Thyroid gland (tissue), 4 donors: ENCODE measurements at regions not wholly inside any gene's neighbourhood (a gene's known extent, or its start where the extent isn't known, plus 50 kb on each side); places are given as distances from the start of the nearest gene placed in this dataset.

Experiments used
- DNase-seq, 2 donors: peaks; one replicate each; pipeline ENCODE4 v3.0.0-alpha.2; 2019
- H3K27ac ChIP-seq, 3 donors: fragments of 200-600 bp; sonication (generic); 1 replicate in 2 of 3; 2 replicates in 1 of 3; pipeline ENCODE4 v1.5.1; 2016 to 2019; ENCODE audit warnings: mild to moderate bottlenecking in 1 of 3, moderate library complexity in 1 of 3
- H3K27me3 ChIP-seq: fragments of 200-600 bp; sonication (generic); one replicate; pipeline ENCODE4 v1.5.1; 2019
- H3K36me3 ChIP-seq, 2 donors: fragments of 200-600 bp; sonication (generic); one replicate each; pipeline ENCODE4 v1.5.1; 2016 to 2019
- H3K4me1 ChIP-seq, 2 donors: fragments of 200-600 bp; sonication (generic); one replicate each; pipeline ENCODE4 v1.5.1; 2017 to 2019
- H3K4me3 ChIP-seq, 3 donors: fragments of 200-600 bp; sonication (generic); replicated peaks in 1 of 3; 1 replicate in 2 of 3; 2 replicates in 1 of 3; pipeline ENCODE4 v1.5.1; 2016; ENCODE audit warnings: mild to moderate bottlenecking in 1 of 3
- H3K9me3 ChIP-seq: fragments of 200-600 bp; sonication (generic); one replicate; pipeline ENCODE4 v1.5.1; 2017
- POLR2A ChIP-seq, 2 donors: fragments of 450-650 bp; IDR thresholded peaks; one replicate each; pipeline ENCODE4 v1.6.1; 2017; ENCODE audit warnings: antibody characterized with exemption in 2 of 2, mild to moderate bottlenecking in 2 of 2, moderate library complexity in 1 of 2
- WGBS, 2 donors: methylation state at CpG; one replicate each; pipeline ENCODE4 v1.1.5; 2017; 5-methylcytosine and 5-hydroxymethylcytosine counted together
- intact Hi-C: fragments of 100-400 bp; cut with DNase I; formaldehyde crosslinking; loops from one replicate; pipeline ENCODE4 v1.15.1; 2023
- TF ChIP-seq, protein P1 (sequence below), 6 experiments: fragments of 200-600 bp in 3 of 6; fragments of 450-650 bp in 3 of 6; sonication (generic) in 3 of 6; IDR thresholded peaks; one replicate each; pipeline ENCODE4 v1.5.1; 2016 to 2019; ENCODE audit warnings: antibody characterized with exemption in 6 of 6, mild to moderate bottlenecking in 2 of 6, inconsistent platforms in 1 of 6, moderate library complexity in 1 of 6

DNA sequence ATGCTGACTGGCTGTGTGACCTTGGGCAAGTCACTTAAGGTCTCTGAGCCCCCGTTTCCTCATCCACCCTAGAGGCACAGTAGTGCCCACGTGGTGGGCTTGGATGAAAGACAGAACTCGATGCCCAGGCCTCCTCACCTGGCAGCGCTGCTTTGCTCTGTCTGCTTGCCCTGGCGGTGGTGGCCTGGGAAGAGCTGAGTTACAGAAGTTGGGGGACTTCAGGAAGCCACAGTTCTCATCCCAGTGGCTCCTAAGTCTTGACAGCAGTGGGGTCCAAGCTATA is 171.5 kb upstream of the IER5L start:
- TF ChIP-seq POLR2A (IDR thresholded peaks at IDR 0.05) = no peak
- TF ChIP-seq, protein P1, sequence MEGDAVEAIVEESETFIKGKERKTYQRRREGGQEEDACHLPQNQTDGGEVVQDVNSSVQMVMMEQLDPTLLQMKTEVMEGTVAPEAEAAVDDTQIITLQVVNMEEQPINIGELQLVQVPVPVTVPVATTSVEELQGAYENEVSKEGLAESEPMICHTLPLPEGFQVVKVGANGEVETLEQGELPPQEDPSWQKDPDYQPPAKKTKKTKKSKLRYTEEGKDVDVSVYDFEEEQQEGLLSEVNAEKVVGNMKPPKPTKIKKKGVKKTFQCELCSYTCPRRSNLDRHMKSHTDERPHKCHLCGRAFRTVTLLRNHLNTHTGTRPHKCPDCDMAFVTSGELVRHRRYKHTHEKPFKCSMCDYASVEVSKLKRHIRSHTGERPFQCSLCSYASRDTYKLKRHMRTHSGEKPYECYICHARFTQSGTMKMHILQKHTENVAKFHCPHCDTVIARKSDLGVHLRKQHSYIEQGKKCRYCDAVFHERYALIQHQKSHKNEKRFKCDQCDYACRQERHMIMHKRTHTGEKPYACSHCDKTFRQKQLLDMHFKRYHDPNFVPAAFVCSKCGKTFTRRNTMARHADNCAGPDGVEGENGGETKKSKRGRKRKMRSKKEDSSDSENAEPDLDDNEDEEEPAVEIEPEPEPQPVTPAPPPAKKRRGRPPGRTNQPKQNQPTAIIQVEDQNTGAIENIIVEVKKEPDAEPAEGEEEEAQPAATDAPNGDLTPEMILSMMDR (IDR thresholded peaks at IDR 0.05) = no peak
- Histone ChIP-seq H3K4me3 (no peak overlapping the region), H3K9me3 (no peaks in the 10 kb centered on the region), H3K4me1 (peaks cover 12 to 28% of the 10 kb centered on the region in 2 donors), H3K36me3 (no peaks in the 10 kb centered on the region), H3K27me3 (peaks cover 7% of the 10 kb centered on the region), H3K27ac (no peak overlapping the region)
- intact Hi-C loops = loop anchor here (5.0 kb wide), 1 partner anchor 48 kb away; no protein-coding TSS in a partner anchor
- DNase-seq = no peak
- 96 to 100% methylated on average over 2 to 4 of the region's 5 CpGs for WGBS, 2 donors

DNA sequence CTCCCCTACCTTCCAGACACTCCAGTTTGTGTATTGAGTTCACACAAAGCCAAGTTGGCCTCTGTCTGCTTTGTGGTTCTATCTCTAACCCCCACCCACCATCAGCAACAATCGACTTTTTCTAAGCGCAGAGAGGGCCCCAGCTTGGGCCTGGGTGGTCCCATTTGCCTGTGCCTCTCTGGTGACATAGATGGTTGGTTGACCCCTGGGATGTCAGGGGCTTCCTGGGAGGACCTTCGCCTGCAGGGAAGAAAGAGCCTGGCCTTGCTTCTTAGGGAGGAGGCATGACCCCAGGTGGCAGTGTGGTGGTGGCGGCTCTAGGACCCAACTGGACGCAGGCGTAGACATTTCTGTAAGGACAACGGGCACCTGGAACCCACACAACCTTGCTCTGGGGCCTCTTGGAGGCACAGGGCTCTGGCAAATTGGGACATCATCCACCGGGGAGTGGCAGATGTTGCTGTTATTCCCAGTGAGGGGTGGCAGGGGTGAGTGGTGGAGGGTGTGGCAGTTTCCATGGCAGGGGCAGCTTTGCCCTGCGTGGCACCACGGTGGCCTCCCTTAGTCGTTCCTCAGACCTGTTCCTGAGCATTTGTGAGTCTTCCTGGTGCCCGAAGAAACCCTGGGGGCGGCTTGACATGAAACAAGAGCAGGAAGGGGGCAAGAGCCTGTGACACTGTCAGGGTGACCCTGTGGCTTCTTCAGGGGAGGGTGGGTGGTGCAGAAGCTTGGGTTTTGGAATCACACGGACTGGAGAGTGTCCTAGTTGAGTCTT is 171.0 kb upstream of the IER5L start:
- Histone ChIP-seq H3K36me3 (no peaks in the 10 kb centered on the region), H3K27ac (no peak overlapping the region), H3K4me3 (no peak overlapping the region), H3K4me1 (peaks cover 12 to 28% of the 10 kb centered on the region in 2 donors), H3K27me3 (peaks cover 7% of the 10 kb centered on the region), H3K9me3 (no peaks in the 10 kb centered on the region)
- TF ChIP-seq, protein P1 (IDR thresholded peaks at IDR 0.05) = no peak
- TF ChIP-seq POLR2A (IDR thresholded peaks at IDR 0.05) = no peak
- intact Hi-C loops = loop anchor here (5.0 kb wide), 1 partner anchor 48 kb away; no protein-coding TSS in a partner anchor
- no peak for DNase-seq
- WGBS, 2 donors = 83 to 88% methylated on average over 9 to 12 of the region's 14 CpGs

DNA sequence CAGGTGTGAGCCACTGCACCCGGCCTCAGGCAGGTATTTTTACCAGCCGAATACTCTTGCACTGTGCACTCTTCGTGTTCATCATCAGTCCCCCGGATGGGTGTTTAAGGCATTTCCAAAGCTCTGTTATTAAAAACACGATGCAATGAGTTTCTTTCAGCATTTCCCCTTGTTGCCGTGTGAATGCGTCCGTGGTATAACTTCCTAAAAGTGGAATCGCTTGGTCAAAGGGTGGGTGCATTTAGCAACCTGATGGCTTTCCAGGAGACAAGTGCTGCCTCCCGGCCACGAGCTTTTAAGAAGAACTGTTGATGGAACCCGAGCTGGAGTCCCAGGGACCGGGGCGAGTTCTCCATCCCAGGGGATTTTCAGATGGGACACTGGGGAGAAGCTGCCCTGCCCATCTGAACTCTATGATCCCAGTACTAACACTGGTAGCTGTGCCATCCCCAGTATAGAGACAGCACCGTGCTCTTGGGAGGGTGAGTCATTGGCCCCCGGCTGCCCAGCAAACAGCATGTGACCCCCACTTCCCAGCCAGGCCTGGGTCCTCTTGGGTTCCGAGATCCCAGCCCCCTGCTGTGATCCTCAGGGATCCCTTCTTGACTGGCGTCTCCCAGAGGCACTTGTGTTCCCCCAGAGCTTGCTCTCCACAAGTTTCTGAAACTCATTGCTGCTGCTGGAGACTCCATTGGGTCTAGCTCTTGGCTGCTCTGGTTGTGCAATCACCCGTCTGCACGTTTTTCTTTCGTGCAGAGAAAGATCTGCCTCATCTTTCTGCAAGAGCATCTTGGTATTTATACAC is 169.5 kb upstream of the IER5L start:
- no peak overlapping the region for H3K27ac ChIP-seq
- no peak for TF ChIP-seq POLR2A (IDR thresholded peaks at IDR 0.05)
- TF ChIP-seq, protein P1 (IDR thresholded peaks at IDR 0.05) = no peak
- WGBS, 2 donors = 72 to 76% methylated on average over 18 to 19 of the region's 21 CpGs
- no peaks in the 10 kb centered on the region for H3K36me3 ChIP-seq
- H3K4me3 ChIP-seq = no peak overlapping the region
- intact Hi-C loops = loop anchor here (5.0 kb wide), 1 partner anchor 50 kb away; no protein-coding TSS in a partner anchor
- H3K9me3 ChIP-seq = no peaks in the 10 kb centered on the region
- H3K4me1 ChIP-seq = peaks cover 11 to 25% of the 10 kb centered on the region in 2 donors
- no peak for DNase-seq
- H3K27me3 ChIP-seq = peaks cover 6% of the 10 kb centered on the region

DNA sequence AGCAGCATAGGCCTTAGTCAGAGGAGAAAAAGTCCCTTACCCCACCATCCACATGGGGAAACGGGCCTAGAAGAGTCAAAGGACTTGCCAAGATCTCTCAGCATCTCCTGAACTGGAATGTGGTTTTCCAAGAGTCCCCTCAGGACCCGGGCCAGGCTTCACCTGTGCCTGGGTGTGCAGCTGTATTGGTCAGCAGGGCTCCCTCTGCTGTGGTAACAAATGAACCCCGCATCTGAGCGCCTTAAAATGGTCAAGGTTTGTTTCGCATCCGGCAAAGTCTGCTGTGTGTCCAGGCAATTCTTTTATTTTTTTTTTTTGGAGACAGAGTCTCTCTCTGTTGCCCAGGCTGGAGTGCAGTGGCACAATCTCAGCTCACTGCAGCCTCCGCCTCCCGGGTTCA is 168.0 kb upstream of the IER5L start:
- TF ChIP-seq, protein P1 (IDR thresholded peaks at IDR 0.05) = no peak
- TF ChIP-seq POLR2A (IDR thresholded peaks at IDR 0.05) = no peak
- Histone ChIP-seq H3K27me3 (no peaks in the 10 kb centered on the region), H3K4me3 (no peak overlapping the region), H3K36me3 (no peaks in the 10 kb centered on the region), H3K9me3 (no peaks in the 10 kb centered on the region), H3K27ac (no peak overlapping the region), H3K4me1 (peaks cover 0 to 19% of the 10 kb centered on the region in 2 donors)
- no peak for DNase-seq
- intact Hi-C loops = loop anchor here (5.0 kb wide), 1 partner anchor 51 kb away; no protein-coding TSS in a partner anchor
- 92 to 95% methylated on average over 8 of the region's 8 CpGs for whole genome bisulfite sequencing, 2 donors
